ENCODE measurements at regions not wholly inside any gene's neighbourhood (a gene's known extent, or its start where the extent isn't known, plus 50 kb on each side); places are given as distances from the start of the nearest gene placed in this dataset.
A peak's percentile ranks its signal among the peaks of the same experiment; 100 is the strongest.

GRCh38 chr2:61675204-61675603, 137.0 kb upstream of the XPO1 start:
- intact Hi-C loops (cut with micrococcal nuclease), result no loop called here
- no peak overlapping the region for H3K4me3 Mint-ChIP-seq

GRCh38 chr2:61671561-61672315, 133.6 kb upstream of the XPO1 start:
- intact Hi-C loops (cut with micrococcal nuclease), result no loop called here
- Mint-ChIP-seq H3K9me3 (peaks cover 18% of the 10 kb centered on the region), H3K36me3 (ENCODE audit: low read depth) (peaks cover 4% of the 10 kb centered on the region), H3K27ac (no peak overlapping the region), H3K27me3 (no peaks in the 10 kb centered on the region), H3K4me1 (peaks cover 17% of the 10 kb centered on the region), H3K4me3 (no peak overlapping the region)
- ATAC-seq (ENCODE audit: low read depth) (no peak), DNase-seq (no peak)
- ChIA-PET CTCF (no interaction called here), POLR2A (interaction anchor here (2.5 kb wide), 1 partner anchor 134 kb away, joined by 10 read pairs; the partner anchor contains the start of gene XPO1)
- no peak for TF ChIP-seq CTCF (IDR thresholded peaks at IDR 0.05)

More at GRCh38 chr2:61675204-61675603, 137.0 kb upstream of the XPO1 start:
- ATAC-seq (ENCODE audit: low read depth), result no peak
- Mint-ChIP-seq H3K27ac (no peak overlapping the region), H3K27me3 (peaks cover 7% of the 10 kb centered on the region), H3K9me3 (peaks cover 20% of the 10 kb centered on the region), H3K4me1 (peaks cover 17% of the 10 kb centered on the region), H3K36me3 (ENCODE audit: low read depth) (peaks cover 4% of the 10 kb centered on the region)
- DNase-seq, result no peak
- no peak for TF ChIP-seq CTCF (IDR thresholded peaks at IDR 0.05)
- POLR2A ChIA-PET, result no interaction called here
- CTCF ChIA-PET, result no interaction called here

- no peak for ATAC-seq (ENCODE audit: low read depth)
- H3K27ac Mint-ChIP-seq, result peak overlapping the region; percentile 79
- CTCF ChIA-PET, result no interaction called here
- peaks cover 4% of the 10 kb centered on the region for H3K36me3 Mint-ChIP-seq (ENCODE audit: low read depth)
- peaks cover 15% of the 10 kb centered on the region for H3K9me3 Mint-ChIP-seq
- DNase-seq, result no peak
- peak overlapping the region; percentile 70 for H3K4me3 Mint-ChIP-seq
- intact Hi-C loops (cut with micrococcal nuclease), result no loop called here
- H3K27me3 Mint-ChIP-seq, result no peaks in the 10 kb centered on the region
- POLR2A ChIA-PET, result interaction anchor here (2.5 kb wide), 1 partner anchor 133 kb away, joined by 10 read pairs; the partner anchor contains the start of gene XPO1
- H3K4me1 Mint-ChIP-seq, result peaks cover 17% of the 10 kb centered on the region
- TF ChIP-seq CTCF (IDR thresholded peaks at IDR 0.05), result no peak
Measured at GRCh38 chr2:61670591-61671501, 132.7 kb upstream of the XPO1 start.

- Mint-ChIP-seq H3K9me3 (no peaks in the 10 kb centered on the region), H3K4me3 (no peak overlapping the region), H3K36me3 (ENCODE audit: low read depth) (no peaks in the 10 kb centered on the region), H3K27ac (no peak overlapping the region), H3K4me1 (no peaks in the 10 kb centered on the region), H3K27me3 (peaks cover 3% of the 10 kb centered on the region)
- DNase-seq (no peak), ATAC-seq (ENCODE audit: low read depth) (no peak)
- POLR2A ChIA-PET, result interaction anchor here (0.6 kb wide), 1 partner anchor 45 kb away, joined by 5 read pairs; no protein-coding TSS in a partner anchor
- CTCF ChIA-PET, result no interaction called here
- no peak for TF ChIP-seq CTCF (IDR thresholded peaks at IDR 0.05)
- intact Hi-C loops (cut with micrococcal nuclease), result no loop called here
Measured at GRCh38 chr2:61664190-61664589, 126.0 kb upstream of the XPO1 start.

GRCh38 chr2:61662990-61663389, 124.8 kb upstream of the XPO1 start:
- Mint-ChIP-seq H3K27ac (no peak overlapping the region), H3K36me3 (ENCODE audit: low read depth) (no peaks in the 10 kb centered on the region), H3K4me1 (peaks cover 2% of the 10 kb centered on the region), H3K9me3 (no peaks in the 10 kb centered on the region), H3K4me3 (no peak overlapping the region), H3K27me3 (peaks cover 3% of the 10 kb centered on the region)
- ATAC-seq (ENCODE audit: low read depth), result no peak
- POLR2A ChIA-PET, result interaction anchor here (0.5 kb wide), 1 partner anchor 293 kb away, joined by 3 read pairs; no protein-coding TSS in a partner anchor
- DNase-seq, result no peak
- no peak for TF ChIP-seq CTCF (IDR thresholded peaks at IDR 0.05)
- CTCF ChIA-PET, result no interaction called here
- intact Hi-C loops (cut with micrococcal nuclease), result no loop called here
